K562 (cell line): ENCODE measurements at regions not wholly inside any gene's neighbourhood (a gene's known extent, or its start where the extent isn't known, plus 50 kb on each side); places are given as distances from the start of the nearest gene placed in this dataset.

Experiments used
- ATAC-seq: fragments of 200-7000 bp; cut with Tn5 transposase; 3 replicates; pipeline ENCODE4 v1.9.1; 2020; ENCODE audit warnings: moderate library complexity
- BruUV-seq: library from RNA; stranded (reverse); fragments of 400-500 nt; replicated peaks from 2 replicates; lab custom pipeline; 2021; lab: Mats Ljungman, UMichigan
- CTCF ChIA-PET: fragments of 300-600 bp; formaldehyde crosslinking; extraction: SDS; loops from one replicate; lab custom pipeline; 2021; ENCODE audit warnings: low intra/inter-chr PET ratio; lab: Yijun Ruan, JAX
- POLR2A ChIA-PET: fragments of 300-600, 350-650 bp; sonication (Branson Sonifier 250); formaldehyde crosslinking; extraction: SDS; loops from one replicate; lab custom pipeline; 2021; ENCODE audit warnings: antibody characterized with exemption, inconsistent platforms; lab: Yijun Ruan, JAX
- DNase-seq, 4 experiments: peaks; one replicate each; pipeline versions ENCODE4 v3.0.0 to v3.0.0-alpha.2; 2011 to 2018; ENCODE audit warnings: low spot score in 3 of 4, mixed read lengths in 3 of 4; ENCODE audit errors: extremely low read depth in 1 of 4
- FAIRE-seq: peaks from 2 replicates; lab custom pipeline; 2011; peaks lifted over from hg19 to GRCh38; lab: Jason Lieb, UNC
- H2AFZ ChIP-seq: 2 replicates; pipeline ENCODE4 v1.6.0; 2011; ENCODE audit warnings: low read depth, low read length, control low read depth, inconsistent platforms
- H3K27ac ChIP-seq: fragments of 200-600 bp; 3 replicates; pipeline ENCODE4 v1.8.0; 2011; ENCODE audit warnings: low read depth, mild to moderate bottlenecking, control low read depth, inconsistent platforms, low read length, moderate library complexity, mixed read lengths; ENCODE audit errors: extremely low read depth
- H3K27me3 ChIP-seq, 2 experiments: fragments of 300-600 bp in 1 of 2; 2 replicates in 1 of 2; 3 replicates in 1 of 2; pipeline versions ENCODE4 v1.6.0 to v1.8.0; 2011; ENCODE audit warnings: inconsistent platforms in 2 of 2, low read length in 2 of 2, mild to moderate bottlenecking in 1 of 2, mixed read lengths in 1 of 2, moderate library complexity in 1 of 2; ENCODE audit not compliant: control insufficient read depth in 2 of 2, insufficient read depth in 2 of 2
- H3K36me3 ChIP-seq: fragments of 300-600 bp; 3 replicates; pipeline ENCODE4 v1.8.0; 2011; ENCODE audit warnings: mild to moderate bottlenecking, low read length, inconsistent platforms; ENCODE audit not compliant: control insufficient read depth, insufficient read depth
- H3K4me1 ChIP-seq, 2 experiments: fragments of 200-600 bp in 1 of 2; replicated peaks in 1 of 2; 2 replicates in 1 of 2; 3 replicates in 1 of 2; pipeline versions ENCODE4 v1.5.1 to v1.8.0; 2011; ENCODE audit warnings: inconsistent platforms in 2 of 2, low read length in 2 of 2, mild to moderate bottlenecking in 1 of 2, mixed read lengths in 1 of 2, moderate library complexity in 1 of 2; ENCODE audit not compliant: control insufficient read depth in 2 of 2, insufficient read depth in 2 of 2
- H3K4me2 ChIP-seq: 2 replicates; pipeline ENCODE4 v1.6.1; 2011; ENCODE audit warnings: low read length, control low read depth, inconsistent platforms, mixed read lengths; ENCODE audit not compliant: insufficient read depth
- H3K4me3 ChIP-seq: fragments of 200-600 bp; sonication (generic), shearing (Covaris generic); 2 replicates; pipeline ENCODE4 v1.5.1; 2016; ENCODE audit warnings: control low read depth, inconsistent platforms
- H3K79me2 ChIP-seq: fragments of 200-600 bp; 3 replicates; pipeline ENCODE4 v1.8.0; 2011; ENCODE audit warnings: low read length, inconsistent platforms; ENCODE audit not compliant: control insufficient read depth, insufficient read depth
- H3K9ac ChIP-seq, 2 experiments: 2 replicates each; pipeline versions ENCODE4 v1.6.0 to v1.6.1; 2011; ENCODE audit warnings: low read depth in 2 of 2, low read length in 2 of 2, control low read depth in 1 of 2, inconsistent platforms in 1 of 2, mild to moderate bottlenecking in 1 of 2, mixed read lengths in 1 of 2; ENCODE audit not compliant: insufficient read depth in 1 of 2
- H3K9me1 ChIP-seq: one replicate; pipeline ENCODE4 v1.6.0; 2011; ENCODE audit warnings: inconsistent platforms, mild to moderate bottlenecking, low read length, moderate library complexity; ENCODE audit not compliant: control insufficient read depth, insufficient read depth
- H3K9me3 ChIP-seq: replicated peaks from 2 replicates; pipeline ENCODE4 v1.5.1; 2011; ENCODE audit warnings: low read depth, low read length, inconsistent platforms; ENCODE audit not compliant: control insufficient read depth, insufficient read depth
- H4K20me1 ChIP-seq: replicated peaks from 2 replicates; pipeline ENCODE4 v1.6.1; 2011; ENCODE audit warnings: low read length, inconsistent platforms, mixed read lengths; ENCODE audit not compliant: control insufficient read depth, insufficient read depth
- ELF4 ChIP-seq: fragments of 450-650 bp; formaldehyde crosslinking; IDR thresholded peaks from 2 replicates; pipeline ENCODE4 v1.4.0; 2022; ENCODE audit warnings: missing genetic modification characterization
- ETV1 ChIP-seq: fragments of 450-650 bp; conservative IDR thresholded peaks from 2 replicates; pipeline ENCODE4 v1.6.1; 2016; ENCODE audit warnings: missing genetic modification characterization, control low read depth, low read depth, missing compliant biosample characterization
- MTA2 ChIP-seq: fragments of 450-650 bp; IDR thresholded peaks from 2 replicates; pipeline ENCODE4 v1.6.1; 2016; ENCODE audit warnings: low read depth
- SIX5 ChIP-seq, 2 experiments: IDR thresholded peaks; 2 replicates each; pipeline ENCODE4 v1.6.1; 2011; ENCODE audit warnings: low read length in 2 of 2, borderline replicate concordance in 1 of 2, low read depth in 1 of 2, mild to moderate bottlenecking in 1 of 2, moderate library complexity in 1 of 2; ENCODE audit not compliant: insufficient read depth in 1 of 2
- ZBTB11 ChIP-seq, 3 experiments: fragments of 200-800 bp in 1 of 3; fragments of 250-450 bp in 1 of 3; fragments of 450-650 bp in 1 of 3; sonication (Bioruptor Pico) in 1 of 3; sonication (Bioruptor generic) in 1 of 3; formaldehyde crosslinking in 1 of 3; IDR thresholded peaks; 2 replicates each; pipeline versions ENCODE4 v1.6.1 to v1.8.0; 2016 to 2022; ENCODE audit warnings: mild to moderate bottlenecking in 2 of 3, missing genetic modification characterization in 2 of 3, missing compliant biosample characterization in 1 of 3, moderate library complexity in 1 of 3
- WGBS: fragments of 100-300 bp; shearing (Covaris generic); methylation state at CpG from one replicate; pipeline ENCODE4 v1.1.6; 2016; ENCODE audit warnings: low coverage, mixed read lengths; ENCODE audit not compliant: insufficient coverage; ENCODE audit errors: missing lambda C conversion rate; 5-methylcytosine and 5-hydroxymethylcytosine counted together
- in situ Hi-C: fragments of 300-500 bp; cut with MboI; formaldehyde crosslinking; loops from 4 replicates; pipeline ENCODE4 v1.15.0; 2018; ENCODE audit warnings: inconsistent platforms, mixed read lengths
- intact Hi-C: fragments of 100-400 bp; cut with micrococcal nuclease; formaldehyde crosslinking; loops from 2 replicates; pipeline ENCODE4 v1.14.2; 2022
- TF ChIP-seq, protein P1 (sequence below): fragments of 450-650 bp; IDR thresholded peaks from one replicate; pipeline ENCODE4 v1.6.1; 2018; ENCODE audit warnings: mild to moderate bottlenecking, moderate library complexity; ENCODE audit not compliant: partially characterized antibody

DNA sequence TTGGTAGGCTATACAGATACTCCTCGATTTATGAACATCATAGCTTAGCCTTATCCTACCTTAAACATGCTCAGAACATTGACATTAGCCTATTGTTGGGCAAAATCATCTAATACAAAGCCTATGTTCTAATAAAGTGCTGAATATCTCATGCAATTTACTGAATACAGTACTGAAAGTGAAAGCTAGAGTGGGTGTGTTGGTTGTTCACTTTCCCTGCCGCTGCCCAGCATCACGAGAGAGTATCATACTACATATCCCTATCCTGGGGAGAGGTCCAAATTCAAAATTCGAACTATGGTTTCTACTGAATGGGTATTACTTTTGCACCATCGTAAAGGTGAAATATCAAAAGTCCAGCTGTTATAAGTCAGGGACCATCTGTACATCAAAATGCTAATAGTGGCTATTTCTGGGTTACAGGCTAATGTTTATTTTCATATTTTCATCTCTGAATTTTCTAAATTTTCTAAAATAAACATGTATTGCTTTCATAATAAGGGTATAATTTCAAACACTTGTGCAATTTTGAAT is 54.5 kb downstream of the NACA2 start:
- H3K9ac ChIP-seq, result no peak overlapping the region
- POLR2A ChIA-PET, result interaction anchor here (1.3 kb wide), 1 partner anchor 10 kb away, joined by 3 read pairs; no protein-coding TSS in a partner anchor
- WGBS, result 0% methylated on average over 5 of the region's 5 CpGs

More for the DNA sequence above, 54.5 kb downstream of the NACA2 start:
- Histone ChIP-seq H3K4me2 (no peak overlapping the region), H3K9me3 (no peaks in the 10 kb centered on the region), H3K9me1 (no peaks in the 10 kb centered on the region), H3K79me2 (no peaks in the 10 kb centered on the region), H3K4me3 (no peak overlapping the region), H3K27me3 (peaks cover 4 to 5% of the 10 kb centered on the region in 2 experiments; a peak in 4 of 5 replicates), H3K27ac (no peak overlapping the region), H3K36me3 (no peaks in the 10 kb centered on the region), H4K20me1 (no peaks in the 10 kb centered on the region), H3K4me1 (no peaks in the 10 kb centered on the region), H2AFZ (no peak overlapping the region)
- intact Hi-C loops, result no loop called here
- TF ChIP-seq ELF4, result no peak
- no peak for TF ChIP-seq MTA2
- no peak for TF ChIP-seq ETV1 (tag)
- TF ChIP-seq, protein P1, sequence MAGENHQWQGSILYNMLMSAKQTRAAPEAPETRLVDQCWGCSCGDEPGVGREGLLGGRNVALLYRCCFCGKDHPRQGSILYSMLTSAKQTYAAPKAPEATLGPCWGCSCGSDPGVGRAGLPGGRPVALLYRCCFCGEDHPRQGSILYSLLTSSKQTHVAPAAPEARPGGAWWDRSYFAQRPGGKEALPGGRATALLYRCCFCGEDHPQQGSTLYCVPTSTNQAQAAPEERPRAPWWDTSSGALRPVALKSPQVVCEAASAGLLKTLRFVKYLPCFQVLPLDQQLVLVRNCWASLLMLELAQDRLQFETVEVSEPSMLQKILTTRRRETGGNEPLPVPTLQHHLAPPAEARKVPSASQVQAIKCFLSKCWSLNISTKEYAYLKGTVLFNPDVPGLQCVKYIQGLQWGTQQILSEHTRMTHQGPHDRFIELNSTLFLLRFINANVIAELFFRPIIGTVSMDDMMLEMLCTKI, result no peak
- TF ChIP-seq SIX5 (IDR thresholded peaks at IDR 0.05; ENCODE audit: borderline replicate concordance in 1 of 2, insufficient read depth in 1 of 2, low read depth in 1 of 2, low read length in 2 of 2), result no peak
- peak in 1 of 3 experiments; percentile 92; a peak in 2 of 6 replicates for TF ChIP-seq ZBTB11 (CRISPR knock-in tag; IDR thresholded peaks at IDR 0.05)
- ATAC-seq (no peak), FAIRE-seq (no peak), DNase-seq (no peak)
- CTCF ChIA-PET, result no interaction called here
- in situ Hi-C loops, result no loop called here
- no TSS peak for BruUV-seq
